ENCODE measurements at regions not wholly inside any gene's neighbourhood (a gene's known extent, or its start where the extent isn't known, plus 50 kb on each side); places are given as distances from the start of the nearest gene placed in this dataset.

- no peaks in the 10 kb centered on the region for H3K4me1 Mint-ChIP-seq
- no peaks in the 10 kb centered on the region for H3K27me3 Mint-ChIP-seq (ENCODE audit: low read depth)
- TF ChIP-seq ZNF532 (CRISPR knock-in tag; IDR thresholded peaks at IDR 0.05; ENCODE audit: borderline replicate concordance) (no peak), ZNF425 (CRISPR knock-in tag; conservative IDR thresholded peaks at IDR 0.05) (no peak), ARID4B (CRISPR knock-in tag; IDR thresholded peaks at IDR 0.05; ENCODE audit: borderline replicate concordance) (no peak), NR2C2 (CRISPR knock-in tag; IDR thresholded peaks at IDR 0.05) (no peak), ESRRA (CRISPR knock-in tag; IDR thresholded peaks at IDR 0.05; ENCODE audit: borderline replicate concordance) (no peak), ATF1 (CRISPR knock-in tag; IDR thresholded peaks at IDR 0.05) (no peak)
- POLR2A ChIA-PET: no interaction called here
- ATAC-seq (no peak), DNase-seq (ENCODE audit: low spot score) (no peak)
- H3K9me3 Mint-ChIP-seq: peaks cover 3% of the 10 kb centered on the region; the same call in 1 of the 2 replicates
- H3K36me3 Mint-ChIP-seq: no peaks in the 10 kb centered on the region
- no peak overlapping the region for H3K4me3 Mint-ChIP-seq
- CTCF ChIA-PET: no interaction called here
- no peak overlapping the region for H3K27ac Mint-ChIP-seq
Observed at GRCh38 chr4:144280688-144281087, 140.2 kb upstream of the GYPA start.

- TF ChIP-seq E2F4 (CRISPR knock-in tag; IDR thresholded peaks at IDR 0.05; ENCODE audit: borderline replicate concordance, low read depth) (no peak), ETV6 (CRISPR knock-in tag; IDR thresholded peaks at IDR 0.05) (no peak)
- no peak for DNase-seq (ENCODE audit: low spot score)
- no peak for ATAC-seq
- Mint-ChIP-seq H3K27ac (no peak overlapping the region), H3K4me3 (no peak overlapping the region), H3K36me3 (no peaks in the 10 kb centered on the region), H3K4me1 (peaks cover 14% of the 10 kb centered on the region), H3K9me3 (peaks cover 3% of the 10 kb centered on the region; the same call in 1 of the 2 replicates), H3K27me3 (ENCODE audit: low read depth) (no peaks in the 10 kb centered on the region)
- POLR2A ChIA-PET: no interaction called here
- CTCF ChIA-PET: no interaction called here
Observed at GRCh38 chr4:144283526-144283925, 143.0 kb upstream of the GYPA start.

- ATAC-seq (no peak), DNase-seq (ENCODE audit: low spot score) (no peak)
- Mint-ChIP-seq H3K4me3 (no peak overlapping the region), H3K27me3 (ENCODE audit: low read depth) (no peaks in the 10 kb centered on the region), H3K27ac (no peak overlapping the region), H3K36me3 (no peaks in the 10 kb centered on the region), H3K9me3 (peaks cover 3% of the 10 kb centered on the region; the same call in 1 of the 2 replicates), H3K4me1 (peaks cover 14% of the 10 kb centered on the region)
- CTCF ChIA-PET: no interaction called here
- POLR2A ChIA-PET: no interaction called here
- TF ChIP-seq GRHL2 (CRISPR knock-in tag; IDR thresholded peaks at IDR 0.05; ENCODE audit: insufficient replicate concordance, severe bottlenecking) (no peak), CBFB (CRISPR knock-in tag; IDR thresholded peaks at IDR 0.05; ENCODE audit: low read depth) (no peak), MAX (CRISPR knock-in tag; IDR thresholded peaks at IDR 0.05) (no peak), PREB (CRISPR knock-in tag; IDR thresholded peaks at IDR 0.05; ENCODE audit: borderline replicate concordance) (no peak), ZNF219 (CRISPR knock-in tag; IDR thresholded peaks at IDR 0.05; ENCODE audit: borderline replicate concordance) (no peak), ZNF512 (CRISPR knock-in tag; IDR thresholded peaks at IDR 0.05; ENCODE audit: borderline replicate concordance) (no peak), OVOL2 (CRISPR knock-in tag; IDR thresholded peaks at IDR 0.05; ENCODE audit: borderline replicate concordance) (no peak)
Observed at GRCh38 chr4:144284026-144284425, 143.5 kb upstream of the GYPA start.

Measured in WTC11 (cell line).